H9 (cell line): ENCODE measurements at regions not wholly inside any gene's neighbourhood (a gene's known extent, or its start where the extent isn't known, plus 50 kb on each side); places are given as distances from the start of the nearest gene placed in this dataset.

Experiments
- DNase-seq: peaks from one replicate; pipeline ENCODE4 v3.0.0-alpha.2; 2017
- H2AFZ ChIP-seq: one replicate; pipeline ENCODE4 v1.6.1; 2013; ENCODE audit warnings: mild to moderate bottlenecking, low read length, control low read depth, moderate library complexity
- H2AK5ac ChIP-seq: 2 replicates; pipeline ENCODE4 v1.6.1; 2013; ENCODE audit warnings: low read length, control low read depth, mixed read lengths; ENCODE audit not compliant: insufficient read length
- H2BK120ac ChIP-seq: one replicate; pipeline ENCODE4 v1.6.1; 2013; ENCODE audit warnings: low read depth, mild to moderate bottlenecking, low read length, control low read depth, inconsistent platforms; ENCODE audit not compliant: poor library complexity, severe bottlenecking
- H2BK12ac ChIP-seq: 2 replicates; pipeline ENCODE4 v1.6.1; 2013; ENCODE audit warnings: low read length, control low read depth, mixed read lengths, low read depth; ENCODE audit not compliant: insufficient read length
- H2BK15ac ChIP-seq: 2 replicates; pipeline ENCODE4 v1.6.1; 2013; ENCODE audit warnings: low read depth, low read length, control low read depth
- H2BK20ac ChIP-seq: one replicate; pipeline ENCODE4 v1.6.1; 2013; ENCODE audit warnings: low read depth, mild to moderate bottlenecking, low read length, control low read depth, inconsistent platforms; ENCODE audit not compliant: poor library complexity, severe bottlenecking
- H2BK5ac ChIP-seq: 2 replicates; pipeline ENCODE4 v1.6.1; 2013; ENCODE audit warnings: low read length, control low read depth, mixed read lengths; ENCODE audit not compliant: insufficient read length
- H3K14ac ChIP-seq: 2 replicates; pipeline ENCODE4 v1.6.1; 2013; ENCODE audit warnings: low read length, control low read depth; ENCODE audit not compliant: insufficient read depth
- H3K18ac ChIP-seq: 2 replicates; pipeline ENCODE4 v1.6.1; 2013; ENCODE audit warnings: low read depth, mild to moderate bottlenecking, mixed read lengths, low read length, control low read depth; ENCODE audit not compliant: insufficient read length
- H3K23ac ChIP-seq: 2 replicates; pipeline ENCODE4 v1.6.1; 2013; ENCODE audit warnings: low read length, control low read depth, mixed read lengths, low read depth; ENCODE audit not compliant: insufficient read length
- H3K23me2 ChIP-seq: 2 replicates; pipeline ENCODE4 v1.6.1; 2013; ENCODE audit warnings: low read depth, mild to moderate bottlenecking, mixed read lengths, low read length, control low read depth; ENCODE audit not compliant: insufficient read length, poor library complexity, severe bottlenecking
- H3K27ac ChIP-seq: 2 replicates; pipeline ENCODE4 v1.5.1; 2013; ENCODE audit warnings: low read length, control low read depth, mixed read lengths, low read depth; ENCODE audit not compliant: insufficient read length
- H3K27me3 ChIP-seq: 2 replicates; pipeline ENCODE4 v1.6.1; 2013; ENCODE audit warnings: low read length, control low read depth, inconsistent platforms; ENCODE audit not compliant: insufficient read depth
- H3K4ac ChIP-seq: 2 replicates; pipeline ENCODE4 v1.6.1; 2013; ENCODE audit warnings: low read depth, mild to moderate bottlenecking, control low read depth, inconsistent platforms, low read length, moderate library complexity
- H3K4me1 ChIP-seq: 2 replicates; pipeline ENCODE4 v1.6.1; 2013; ENCODE audit warnings: low read length, control low read depth, inconsistent platforms; ENCODE audit not compliant: insufficient read depth
- H3K4me2 ChIP-seq: 2 replicates; pipeline ENCODE4 v1.6.1; 2013; ENCODE audit warnings: low read length, control low read depth, mixed read lengths; ENCODE audit not compliant: insufficient read length, insufficient read depth
- H3K56ac ChIP-seq: 2 replicates; pipeline ENCODE4 v1.6.1; 2013; ENCODE audit warnings: low read depth, mild to moderate bottlenecking, mixed read lengths, low read length, control low read depth; ENCODE audit not compliant: insufficient read length
- H3K79me1 ChIP-seq: 2 replicates; pipeline ENCODE4 v1.6.1; 2013; ENCODE audit warnings: low read depth, mild to moderate bottlenecking, moderate library complexity, low read length, control low read depth, inconsistent platforms; ENCODE audit not compliant: insufficient read depth, poor library complexity, severe bottlenecking
- H3K79me2 ChIP-seq: 2 replicates; pipeline ENCODE4 v1.6.1; 2013; ENCODE audit warnings: low read length, control low read depth, inconsistent platforms; ENCODE audit not compliant: insufficient read depth
- H3K9ac ChIP-seq: 2 replicates; pipeline ENCODE4 v1.6.1; 2013; ENCODE audit warnings: low read length, control low read depth, mixed read lengths; ENCODE audit not compliant: insufficient read length; ENCODE audit errors: extremely low read depth
- H3K9me3 ChIP-seq: one replicate; pipeline ENCODE4 v1.6.1; 2013; ENCODE audit warnings: low read depth, low read length, inconsistent platforms; ENCODE audit not compliant: control insufficient read depth
- H3T11ph ChIP-seq: one replicate; pipeline ENCODE4 v1.6.1; 2013; ENCODE audit warnings: mild to moderate bottlenecking, low read length, control low read depth, inconsistent platforms
- H4K20me1 ChIP-seq: one replicate; pipeline ENCODE4 v1.6.1; 2013; ENCODE audit not compliant: control insufficient read depth, insufficient read length, insufficient read depth
- H4K5ac ChIP-seq: 2 replicates; pipeline ENCODE4 v1.6.1; 2013; ENCODE audit warnings: low read depth, mild to moderate bottlenecking, mixed read lengths, low read length, control low read depth; ENCODE audit not compliant: insufficient read length
- H4K8ac ChIP-seq: replicated peaks from 2 replicates; pipeline ENCODE4 v1.6.1; 2013; ENCODE audit warnings: low read length, control low read depth, mixed read lengths, low read depth; ENCODE audit not compliant: insufficient read length
- H4K91ac ChIP-seq: 2 replicates; pipeline ENCODE4 v1.6.1; 2013; ENCODE audit warnings: low read depth, mild to moderate bottlenecking, moderate library complexity, mixed read lengths, low read length, control low read depth; ENCODE audit not compliant: insufficient read length
- H3K27ac Mint-ChIP-seq, 3 experiments: 2 replicates in 2 of 3; 3 replicates in 1 of 3; pipeline ENCODE4 v1.8.0; 2020 to 2021; ENCODE audit warnings: mixed read lengths in 3 of 3, mild to moderate bottlenecking in 1 of 3, moderate library complexity in 1 of 3
- H3K27me3 Mint-ChIP-seq: 2 replicates; pipeline ENCODE4 v1.8.0; 2021; ENCODE audit warnings: low read depth, mild to moderate bottlenecking, moderate library complexity, mixed read lengths
- H3K36me3 Mint-ChIP-seq, 3 experiments: 2 replicates in 2 of 3; 3 replicates in 1 of 3; pipeline ENCODE4 v1.8.0; 2020 to 2021; ENCODE audit warnings: low read depth in 3 of 3, mixed read lengths in 3 of 3; ENCODE audit not compliant: insufficient read depth in 1 of 3
- H3K4me1 Mint-ChIP-seq, 2 experiments: 2 replicates each; pipeline ENCODE4 v1.8.0; 2020; ENCODE audit warnings: mixed read lengths in 2 of 2
- H3K4me3 Mint-ChIP-seq, 2 experiments: 2 replicates in 1 of 2; 3 replicates in 1 of 2; pipeline ENCODE4 v1.8.0; 2020 to 2021; ENCODE audit warnings: mild to moderate bottlenecking in 2 of 2, mixed read lengths in 2 of 2, moderate library complexity in 1 of 2
- H3K9me3 Mint-ChIP-seq, 2 experiments: 2 replicates in 1 of 2; 3 replicates in 1 of 2; pipeline ENCODE4 v1.8.0; 2020; ENCODE audit warnings: mild to moderate bottlenecking in 2 of 2, mixed read lengths in 2 of 2, moderate library complexity in 1 of 2
- WGBS: extraction: QIAGEN DNeasy Blood & Tissue Kit; methylation state at CpG from one replicate; pipeline ENCODE4 v1.1.7; 2013; ENCODE audit warnings: missing lambda C conversion rate, low lambda C conversion rate, mixed read lengths; ENCODE audit not compliant: insufficient read length; ENCODE audit errors: extremely low coverage; 5-methylcytosine and 5-hydroxymethylcytosine counted together
- TF ChIP-seq, protein P1 (sequence below): fragments of 200-600 bp; sonication (generic); conservative IDR thresholded peaks from 3 replicates; pipeline ENCODE4 v1.8.0; 2021; ENCODE audit warnings: antibody characterized with exemption, mild to moderate bottlenecking

GRCh38 chr9:102044133-102044532, 305.7 kb upstream of the GRIN3A start:
- Mint-ChIP-seq H3K4me3 (no peak overlapping the region), H3K9me3 (no peaks in the 10 kb centered on the region), H3K36me3 (no peaks in the 10 kb centered on the region), H3K27ac (no peak overlapping the region), H3K27me3 (no peaks in the 10 kb centered on the region; the same call in 1 of the 2 replicates), H3K4me1 (no peaks in the 10 kb centered on the region)
- H3K4ac ChIP-seq: no peak overlapping the region
- H4K5ac ChIP-seq: no peak overlapping the region
- H3K23me2 ChIP-seq: no peaks in the 10 kb centered on the region
- no peak overlapping the region for H2BK5ac ChIP-seq
- no peak overlapping the region for H2BK20ac ChIP-seq
- H3K79me1 ChIP-seq: no peaks in the 10 kb centered on the region
- no peaks in the 10 kb centered on the region for H3K79me2 ChIP-seq
- H2BK120ac ChIP-seq: no peak overlapping the region
- H3T11ph ChIP-seq: no peak overlapping the region
- no peak overlapping the region for H3K9ac ChIP-seq
- no peak overlapping the region for H3K14ac ChIP-seq
- no peaks in the 10 kb centered on the region for H3K9me3 ChIP-seq
- H3K4me2 ChIP-seq: no peak overlapping the region
- H2AK5ac ChIP-seq: no peak overlapping the region
- no peaks in the 10 kb centered on the region for H3K27me3 ChIP-seq
- no peak overlapping the region for H3K27ac ChIP-seq
- no peak overlapping the region for H2BK12ac ChIP-seq
- WGBS: no CpG with 5 or more reads among the region's 1 CpG
- no peak overlapping the region for H2BK15ac ChIP-seq
- H3K23ac ChIP-seq: no peak overlapping the region
- H4K20me1 ChIP-seq: no peaks in the 10 kb centered on the region
- H3K4me1 ChIP-seq: no peaks in the 10 kb centered on the region
- no peak for DNase-seq
- H3K18ac ChIP-seq: no peak overlapping the region
- H3K56ac ChIP-seq: no peak overlapping the region
- no peak overlapping the region for H4K8ac ChIP-seq
- no peak overlapping the region for H4K91ac ChIP-seq
- H2AFZ ChIP-seq: no peak overlapping the region
- TF ChIP-seq, protein P1, sequence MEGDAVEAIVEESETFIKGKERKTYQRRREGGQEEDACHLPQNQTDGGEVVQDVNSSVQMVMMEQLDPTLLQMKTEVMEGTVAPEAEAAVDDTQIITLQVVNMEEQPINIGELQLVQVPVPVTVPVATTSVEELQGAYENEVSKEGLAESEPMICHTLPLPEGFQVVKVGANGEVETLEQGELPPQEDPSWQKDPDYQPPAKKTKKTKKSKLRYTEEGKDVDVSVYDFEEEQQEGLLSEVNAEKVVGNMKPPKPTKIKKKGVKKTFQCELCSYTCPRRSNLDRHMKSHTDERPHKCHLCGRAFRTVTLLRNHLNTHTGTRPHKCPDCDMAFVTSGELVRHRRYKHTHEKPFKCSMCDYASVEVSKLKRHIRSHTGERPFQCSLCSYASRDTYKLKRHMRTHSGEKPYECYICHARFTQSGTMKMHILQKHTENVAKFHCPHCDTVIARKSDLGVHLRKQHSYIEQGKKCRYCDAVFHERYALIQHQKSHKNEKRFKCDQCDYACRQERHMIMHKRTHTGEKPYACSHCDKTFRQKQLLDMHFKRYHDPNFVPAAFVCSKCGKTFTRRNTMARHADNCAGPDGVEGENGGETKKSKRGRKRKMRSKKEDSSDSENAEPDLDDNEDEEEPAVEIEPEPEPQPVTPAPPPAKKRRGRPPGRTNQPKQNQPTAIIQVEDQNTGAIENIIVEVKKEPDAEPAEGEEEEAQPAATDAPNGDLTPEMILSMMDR: no peak
